A549 (cell line): ENCODE measurements at regions not wholly inside any gene's neighbourhood (a gene's known extent, or its start where the extent isn't known, plus 50 kb on each side); places are given as distances from the start of the nearest gene placed in this dataset.

ENCODE experiments used
- ATAC-seq, 2 experiments: fragments of 200-7000 bp in 1 of 2; fragments of >200 bp in 1 of 2; cut with Nextera tagmentation in 1 of 2; cut with Tn5 transposase in 1 of 2; 3 replicates each; pipeline versions ENCODE4 v1.8.0 to v1.9.1; 2018 to 2020; ENCODE audit warnings: mild to moderate bottlenecking in 1 of 2, moderate library complexity in 1 of 2
- CTCF ChIA-PET: fragments of 300-600 bp; sonication (Branson Sonifier 250); formaldehyde crosslinking; extraction: SDS; loops from one replicate; lab custom pipeline; 2021; ENCODE audit warnings: antibody characterized with exemption, inconsistent platforms; lab: Yijun Ruan, JAX
- POLR2A ChIA-PET: fragments of 350-600 bp; formaldehyde crosslinking; extraction: SDS; loops from one replicate; lab custom pipeline; 2021; ENCODE audit warnings: antibody characterized with exemption, inconsistent platforms; lab: Yijun Ruan, JAX
- DNase-seq, 2 experiments: peaks; one replicate each; pipeline versions ENCODE4 v3.0.0 to v3.0.0-alpha.2; 2011 to 2016; ENCODE audit warnings: low read depth in 1 of 2, low spot score in 1 of 2
- FAIRE-seq: peaks from 2 replicates; lab custom pipeline; 2011; peaks lifted over from hg19 to GRCh38; lab: Jason Lieb, UNC
- H3K27ac ChIP-seq, 2 experiments: fragments of >200 bp; sonication (Bioruptor Twin); formaldehyde crosslinking; 3 replicates each; pipeline ENCODE4 v1.5.1; 2016 to 2017
- H3K4me1 ChIP-seq: fragments of >200 bp; sonication (Bioruptor Twin); formaldehyde crosslinking; 3 replicates; pipeline ENCODE4 v1.6.1; 2016
- H3K4me2 ChIP-seq: fragments of >200 bp; sonication (Bioruptor Twin); formaldehyde crosslinking; 3 replicates; pipeline ENCODE4 v1.6.1; 2016
- H3K4me3 ChIP-seq: fragments of >200 bp; sonication (Bioruptor Twin); formaldehyde crosslinking; 3 replicates; pipeline ENCODE4 v1.5.1; 2016
- H3K9me3 ChIP-seq: fragments of >200 bp; sonication (Bioruptor Twin); formaldehyde crosslinking; 3 replicates; pipeline ENCODE4 v1.6.1; 2016
- ATOH8 ChIP-seq: fragments of 250-450 bp; sonication (Bioruptor Pico); IDR thresholded peaks from 2 replicates; pipeline ENCODE4 v1.5.0; 2020; ENCODE audit warnings: low read depth, mild to moderate bottlenecking, moderate library complexity
- BCL3 ChIP-seq: fragments of >200 bp; sonication (Bioruptor Twin); formaldehyde crosslinking; IDR thresholded peaks from 3 replicates; pipeline ENCODE4 v1.6.1; 2016
- BHLHE40 ChIP-seq: IDR thresholded peaks from 2 replicates; pipeline ENCODE4 v1.6.1; 2012; ENCODE audit warnings: low read depth, low read length, inconsistent platforms
- CBX2 ChIP-seq: fragments of 200-600 bp; sonication (generic); IDR thresholded peaks from 2 replicates; pipeline ENCODE4 v1.6.1; 2016; ENCODE audit warnings: low read depth, mild to moderate bottlenecking, borderline replicate concordance
- EP300 ChIP-seq, 2 experiments: fragments of >200 bp; sonication (Bioruptor Twin); formaldehyde crosslinking; IDR thresholded peaks; 2 replicates in 1 of 2; 3 replicates in 1 of 2; pipeline ENCODE4 v1.6.1; 2016 to 2017
- FOXS1 ChIP-seq: fragments of 250-450 bp; sonication (Bioruptor Pico); IDR thresholded peaks from 2 replicates; pipeline ENCODE4 v1.5.0; 2020; ENCODE audit warnings: mild to moderate bottlenecking, moderate library complexity
- HEYL ChIP-seq: fragments of 250-450 bp; sonication (Bioruptor Pico); IDR thresholded peaks from 2 replicates; pipeline ENCODE4 v1.8.0; 2021; ENCODE audit warnings: mild to moderate bottlenecking, moderate library complexity
- HMGXB4 ChIP-seq: fragments of 250-450 bp; sonication (Bioruptor Pico); IDR thresholded peaks from 2 replicates; pipeline ENCODE4 v1.5.0; 2021; ENCODE audit warnings: mild to moderate bottlenecking, moderate library complexity, borderline replicate concordance
- HOXA7 ChIP-seq: fragments of 250-450 bp; sonication (Bioruptor Pico); IDR thresholded peaks from 2 replicates; pipeline ENCODE4 v1.5.0; 2020; ENCODE audit warnings: mild to moderate bottlenecking, moderate library complexity
- HOXB13 ChIP-seq: fragments of 250-450 bp; sonication (Bioruptor Pico); IDR thresholded peaks from 2 replicates; pipeline ENCODE4 v1.5.0; 2020; ENCODE audit warnings: low read depth, mild to moderate bottlenecking, moderate library complexity
- JUNB ChIP-seq: fragments of >200 bp; sonication (Bioruptor Twin); formaldehyde crosslinking; IDR thresholded peaks from 2 replicates; pipeline ENCODE4 v1.6.1; 2016
- KDM1A ChIP-seq: fragments of 200-600 bp; sonication (generic); IDR thresholded peaks from 2 replicates; pipeline ENCODE4 v1.6.1; 2016; ENCODE audit warnings: low read depth, mild to moderate bottlenecking
- KDM5A ChIP-seq: fragments of 200-600 bp; sonication (generic); IDR thresholded peaks from 2 replicates; pipeline ENCODE4 v1.6.1; 2016; ENCODE audit warnings: antibody characterized with exemption, mild to moderate bottlenecking
- MAFK ChIP-seq: fragments of 450-650 bp; IDR thresholded peaks from 2 replicates; pipeline ENCODE4 v1.6.1; 2014; ENCODE audit not compliant: partially characterized antibody
- MAX ChIP-seq: IDR thresholded peaks from 2 replicates; pipeline ENCODE4 v1.6.1; 2012
- NFE2L2 ChIP-seq: fragments of 150-350 bp; conservative IDR thresholded peaks from 2 replicates; pipeline ENCODE4 v1.6.1; 2014; ENCODE audit warnings: low read length
- NPAS2 ChIP-seq: fragments of 250-450 bp; sonication (Bioruptor Pico); IDR thresholded peaks from 2 replicates; pipeline ENCODE4 v1.8.0; 2022; ENCODE audit warnings: mild to moderate bottlenecking, moderate library complexity, borderline replicate concordance
- NR3C1 ChIP-seq: fragments of >200 bp; sonication (Bioruptor Twin); formaldehyde crosslinking; IDR thresholded peaks from 3 replicates; pipeline ENCODE4 v1.6.1; 2017
- PBX3 ChIP-seq: IDR thresholded peaks from 2 replicates; pipeline ENCODE4 v1.6.1; 2012
- PHF8 ChIP-seq: fragments of 200-600 bp; sonication (generic); IDR thresholded peaks from 2 replicates; pipeline ENCODE4 v1.6.1; 2016; ENCODE audit warnings: low read depth, mild to moderate bottlenecking, antibody characterized with exemption, moderate library complexity, borderline replicate concordance
- RARB ChIP-seq: fragments of 250-450 bp; sonication (Bioruptor Pico); IDR thresholded peaks from 2 replicates; pipeline ENCODE4 v1.8.0; 2021; ENCODE audit warnings: mild to moderate bottlenecking, moderate library complexity
- RFX5 ChIP-seq: fragments of 450-650 bp; IDR thresholded peaks from 2 replicates; pipeline ENCODE4 v1.7.1; 2014; ENCODE audit warnings: antibody characterized with exemption, mild to moderate bottlenecking, moderate library complexity
- TFCP2L1 ChIP-seq: fragments of 250-450 bp; sonication (Bioruptor Pico); IDR thresholded peaks from 2 replicates; pipeline ENCODE4 v1.5.0; 2021; ENCODE audit warnings: mild to moderate bottlenecking
- ZNF302 ChIP-seq: fragments of 250-450 bp; sonication (Bioruptor Pico); IDR thresholded peaks from 2 replicates; pipeline ENCODE4 v1.9.0; 2021; ENCODE audit warnings: inconsistent platforms, mild to moderate bottlenecking, moderate library complexity
- ZSCAN20 ChIP-seq: fragments of 250-450 bp; sonication (Bioruptor Pico); IDR thresholded peaks from 2 replicates; pipeline ENCODE4 v1.8.0; 2022; ENCODE audit warnings: mild to moderate bottlenecking, moderate library complexity
- WGBS: methylation state at CpG from one replicate; pipeline ENCODE4 v1.1.6; 2017; ENCODE audit errors: missing lambda C conversion rate; 5-methylcytosine and 5-hydroxymethylcytosine counted together

- ATAC-seq (no peak), FAIRE-seq (no peak)
- Histone ChIP-seq H3K4me1 (no peaks in the 10 kb centered on the region), H3K4me3 (no peak overlapping the region), H3K4me2 (no peak overlapping the region)
- 53% methylated on average over 4 of the region's 4 CpGs for WGBS
- TF ChIP-seq BHLHE40, result no peak
- TF ChIP-seq JUNB, result no peak
- TF ChIP-seq ZSCAN20 (CRISPR knock-in tag), result no peak
- TF ChIP-seq PBX3, result no peak
- TF ChIP-seq FOXS1 (CRISPR knock-in tag), result no peak
- no peak for TF ChIP-seq HOXA7 (CRISPR knock-in tag)
- no peak for TF ChIP-seq KDM5A
- TF ChIP-seq, all 56 proteins: peak for 0
- CTCF ChIA-PET, result no interaction called here
- POLR2A ChIA-PET, result no interaction called here
- no peak for DNase-seq
- Histone ChIP-seq H3K9me3 (no peaks in the 10 kb centered on the region), H3K27ac (no peak overlapping the region)
Measured at GRCh38 chr1:95506736-95507414, 272.9 kb downstream of the RWDD3 start.

GRCh38 chr1:95509989-95510388 lies 276.0 kb downstream of the RWDD3 start:
- WGBS, result 4% methylated on average over 7 of the region's 8 CpGs
- TF ChIP-seq HEYL (CRISPR knock-in tag) (no peak), RFX5 (no peak), HMGXB4 (CRISPR knock-in tag) (no peak), ZNF302 (no peak), HOXB13 (CRISPR knock-in tag) (no peak), BHLHE40 (no peak)
- DNase-seq (no peak), ATAC-seq (no peak), FAIRE-seq (no peak)
- Histone ChIP-seq H3K4me1 (no peaks in the 10 kb centered on the region), H3K9me3 (no peaks in the 10 kb centered on the region), H3K4me2 (no peak overlapping the region), H3K27ac (no peak overlapping the region), H3K4me3 (no peak overlapping the region)
- POLR2A ChIA-PET, result no interaction called here
- CTCF ChIA-PET, result no interaction called here

GRCh38 chr1:95512925-95513324 lies 278.9 kb downstream of the RWDD3 start:
- WGBS, result 5% methylated on average over 1 of the region's 1 CpG
- ChIA-PET POLR2A (no interaction called here), CTCF (no interaction called here)

More at GRCh38 chr1:95512925-95513324, 278.9 kb downstream of the RWDD3 start:
- FAIRE-seq, result no peak
- no peak overlapping the region for H3K27ac ChIP-seq
- H3K4me2 ChIP-seq, result no peak overlapping the region
- TF ChIP-seq EP300 (IDR thresholded peaks at IDR 0.05) (no peak), NPAS2 (CRISPR knock-in tag) (no peak), JUNB (no peak), ZNF302 (no peak), BCL3 (no peak), MAFK (no peak), RARB (CRISPR knock-in tag) (no peak), NFE2L2 (no peak), NR3C1 (no peak), PHF8 (no peak), TFCP2L1 (no peak), MAX (no peak), ATOH8 (no peak), KDM1A (no peak), CBX2 (no peak)
- TF ChIP-seq, all 56 proteins: peak for 0
- DNase-seq (no peak), ATAC-seq (no peak)
- H3K4me1 ChIP-seq, result no peaks in the 10 kb centered on the region
- H3K4me3 ChIP-seq, result no peak overlapping the region
- no peaks in the 10 kb centered on the region for H3K9me3 ChIP-seq
